ENCODE measurements at regions not wholly inside any gene's neighbourhood (a gene's known extent, or its start where the extent isn't known, plus 50 kb on each side); places are given as distances from the start of the nearest gene placed in this dataset.
"Not testable (repeated sequence)": the region's sequence is repeated elsewhere in the genome, so short reads cannot be mapped to it uniquely, and the experiment has no call there.

- Mint-ChIP-seq H3K36me3 (no peaks in the 10 kb centered on the region), H3K4me3 (no peak overlapping the region), H3K9me3 (peaks cover 0 to 2% (median 0%) of the 10 kb centered on the region in 7 donors), H3K4me1 (no peaks in the 10 kb centered on the region), H3K27me3 (peaks cover 0 to 4% (median 0%) of the 10 kb centered on the region in 3 donors), H3K27ac (no peak overlapping the region)
- no peak for ATAC-seq (ENCODE audit: low read depth in 2 of 2)
- DNase-seq, result no peak
Measured at GRCh38 chr2:84234103-84234502, 225.0 kb downstream of the SUCLG1 start.

GRCh38 chr2:84231478-84231877, 227.6 kb downstream of the SUCLG1 start:
- no peaks in the 10 kb centered on the region for H3K36me3 Mint-ChIP-seq
- peaks cover 0 to 4% (median 0%) of the 10 kb centered on the region in 3 donors for H3K27me3 Mint-ChIP-seq
- no peaks in the 10 kb centered on the region for H3K4me1 Mint-ChIP-seq
- H3K9me3 Mint-ChIP-seq, result peaks cover 0 to 10% (median 5%) of the 10 kb centered on the region in 7 donors
- ATAC-seq (ENCODE audit: low read depth in 2 of 2) (no peak), DNase-seq (no peak)
- no peak overlapping the region for H3K4me3 Mint-ChIP-seq
- H3K27ac Mint-ChIP-seq, result no peak overlapping the region

- no peak overlapping the region for H3K27ac Mint-ChIP-seq
- no peak overlapping the region for H3K4me3 Mint-ChIP-seq
- no peak for ATAC-seq (ENCODE audit: low read depth in 2 of 2)
- DNase-seq, result no peak
- H3K27me3 Mint-ChIP-seq, result peaks cover 0 to 7% (median 0%) of the 10 kb centered on the region in 3 donors
- H3K4me1 Mint-ChIP-seq, result no peaks in the 10 kb centered on the region
- H3K9me3 Mint-ChIP-seq, result peaks cover 0 to 17% (median 11%) of the 10 kb centered on the region in 7 donors
- H3K36me3 Mint-ChIP-seq, result no peaks in the 10 kb centered on the region
Measured at GRCh38 chr2:84224121-84224520, 235.0 kb downstream of the SUCLG1 start.

- Mint-ChIP-seq H3K27ac (no peak overlapping the region), H3K4me1 (no peaks in the 10 kb centered on the region), H3K36me3 (no peaks in the 10 kb centered on the region), H3K9me3 (peaks cover 0 to 13% (median 7%) of the 10 kb centered on the region in 7 donors), H3K4me3 (no peak overlapping the region), H3K27me3 (peaks cover 0 to 7% (median 0%) of the 10 kb centered on the region in 3 donors)
- DNase-seq (no peak), ATAC-seq (ENCODE audit: low read depth in 2 of 2) (no peak)
Measured at GRCh38 chr2:84223191-84223590, 235.9 kb downstream of the SUCLG1 start.

- H3K4me1 Mint-ChIP-seq; H3K27me3 Mint-ChIP-seq; H3K9me3 Mint-ChIP-seq; DNase-seq; H3K4me3 Mint-ChIP-seq; H3K36me3 Mint-ChIP-seq; ATAC-seq (ENCODE audit: low read depth in 2 of 2); H3K27ac Mint-ChIP-seq: not testable (repeated sequence)
Measured at GRCh38 chr2:84221102-84221501, 238.0 kb downstream of the SUCLG1 start.

GRCh38 chr2:84217456-84217855, 241.6 kb downstream of the SUCLG1 start:
- no peaks in the 10 kb centered on the region for H3K36me3 Mint-ChIP-seq
- no peaks in the 10 kb centered on the region for H3K4me1 Mint-ChIP-seq
- DNase-seq (no peak), ATAC-seq (ENCODE audit: low read depth in 2 of 2) (no peak)
- no peak overlapping the region for H3K4me3 Mint-ChIP-seq
- no peaks in the 10 kb centered on the region for H3K27me3 Mint-ChIP-seq
- peaks cover 0 to 3% (median 0%) of the 10 kb centered on the region in 7 donors for H3K9me3 Mint-ChIP-seq
- H3K27ac Mint-ChIP-seq, result no peak overlapping the region

- ATAC-seq (ENCODE audit: low read depth in 2 of 2), result no peak
- no peak overlapping the region for H3K27ac Mint-ChIP-seq
- no peak overlapping the region for H3K4me3 Mint-ChIP-seq
- no peaks in the 10 kb centered on the region for H3K4me1 Mint-ChIP-seq
- no peaks in the 10 kb centered on the region for H3K27me3 Mint-ChIP-seq
- no peaks in the 10 kb centered on the region for H3K9me3 Mint-ChIP-seq
- no peaks in the 10 kb centered on the region for H3K36me3 Mint-ChIP-seq
- DNase-seq, result no peak
Measured at GRCh38 chr2:84214455-84214854, 244.6 kb downstream of the SUCLG1 start.

- Mint-ChIP-seq H3K27ac (no peak overlapping the region), H3K4me3 (no peak overlapping the region), H3K36me3 (no peaks in the 10 kb centered on the region), H3K4me1 (no peaks in the 10 kb centered on the region), H3K27me3 (no peaks in the 10 kb centered on the region), H3K9me3 (no peaks in the 10 kb centered on the region)
- DNase-seq, result no peak
- no peak for ATAC-seq (ENCODE audit: low read depth in 2 of 2)
Measured at GRCh38 chr2:84212611-84213314, 246.3 kb downstream of the SUCLG1 start.

- no peak for ATAC-seq (ENCODE audit: low read depth in 2 of 2)
- Mint-ChIP-seq H3K27ac (peak overlapping the region in 1 of 6 donors; percentile 8), H3K4me1 (no peaks in the 10 kb centered on the region), H3K9me3 (no peaks in the 10 kb centered on the region), H3K4me3 (no peak overlapping the region), H3K36me3 (no peaks in the 10 kb centered on the region), H3K27me3 (no peaks in the 10 kb centered on the region)
- no peak for DNase-seq
Measured at GRCh38 chr2:84209941-84210340, 249.1 kb downstream of the SUCLG1 start.

- Mint-ChIP-seq H3K4me1 (no peaks in the 10 kb centered on the region), H3K9me3 (peaks cover 0 to 3% (median 0%) of the 10 kb centered on the region in 7 donors), H3K4me3 (no peak overlapping the region), H3K27me3 (no peaks in the 10 kb centered on the region), H3K36me3 (no peaks in the 10 kb centered on the region), H3K27ac (no peak overlapping the region)
- ATAC-seq (ENCODE audit: low read depth in 2 of 2) (no peak), DNase-seq (no peak)
Measured at GRCh38 chr2:84204995-84205394, 254.1 kb downstream of the SUCLG1 start.

- peaks cover 0 to 5% (median 2%) of the 10 kb centered on the region in 7 donors for H3K9me3 Mint-ChIP-seq
- DNase-seq (no peak), ATAC-seq (ENCODE audit: low read depth in 2 of 2) (no peak)
- H3K27ac Mint-ChIP-seq, result no peak overlapping the region
- no peaks in the 10 kb centered on the region for H3K4me1 Mint-ChIP-seq
- no peaks in the 10 kb centered on the region for H3K27me3 Mint-ChIP-seq
- H3K36me3 Mint-ChIP-seq, result no peaks in the 10 kb centered on the region
- no peak overlapping the region for H3K4me3 Mint-ChIP-seq
Measured at GRCh38 chr2:84202166-84202565, 256.9 kb downstream of the SUCLG1 start.

GRCh38 chr2:84201158-84201557, 257.9 kb downstream of the SUCLG1 start:
- Mint-ChIP-seq H3K4me3 (peak overlapping the region in 1 of 8 donors; percentile 79), H3K4me1 (no peaks in the 10 kb centered on the region), H3K27me3 (no peaks in the 10 kb centered on the region), H3K9me3 (peaks cover 0 to 5% (median 2%) of the 10 kb centered on the region in 7 donors), H3K36me3 (no peaks in the 10 kb centered on the region), H3K27ac (no peak overlapping the region)
- ATAC-seq (ENCODE audit: low read depth in 2 of 2) (no peak), DNase-seq (no peak)

- Mint-ChIP-seq H3K27me3 (no peaks in the 10 kb centered on the region), H3K36me3 (no peaks in the 10 kb centered on the region), H3K9me3 (peaks cover 0 to 5% (median 2%) of the 10 kb centered on the region in 7 donors), H3K27ac (no peak overlapping the region), H3K4me3 (no peak overlapping the region), H3K4me1 (no peaks in the 10 kb centered on the region)
- ATAC-seq (ENCODE audit: low read depth in 2 of 2), result no peak
- DNase-seq, result no peak
Measured at GRCh38 chr2:84197901-84198300, 261.2 kb downstream of the SUCLG1 start.

GRCh38 chr2:84194949-84195644, 264.0 kb downstream of the SUCLG1 start:
- H3K4me1 Mint-ChIP-seq, result no peaks in the 10 kb centered on the region
- H3K4me3 Mint-ChIP-seq, result no peak overlapping the region
- H3K27ac Mint-ChIP-seq, result no peak overlapping the region
- no peak for ATAC-seq (ENCODE audit: low read depth in 2 of 2)
- H3K27me3 Mint-ChIP-seq, result no peaks in the 10 kb centered on the region
- DNase-seq, result no peak
- H3K36me3 Mint-ChIP-seq, result no peaks in the 10 kb centered on the region
- H3K9me3 Mint-ChIP-seq, result peaks cover 0 to 5% (median 0%) of the 10 kb centered on the region in 7 donors

Measured in naive B cell (primary cell).